Activated CD8-positive, alpha-beta memory T cell treated with anti-CD3 and anti-CD28 coated beads, Interleukin-2, amount 50 U/mL, for 1 hour (primary cell): ENCODE measurements at regions not wholly inside any gene's neighbourhood (a gene's known extent, or its start where the extent isn't known, plus 50 kb on each side); places are given as distances from the start of the nearest gene placed in this dataset.
A peak's percentile ranks its signal among the peaks of the same experiment; 100 is the strongest.

Experiments used
- DNase-seq: peaks from one replicate; pipeline ENCODE4 v3.0.0-alpha.2; 2020; ENCODE audit errors: extremely low read depth

DNA sequence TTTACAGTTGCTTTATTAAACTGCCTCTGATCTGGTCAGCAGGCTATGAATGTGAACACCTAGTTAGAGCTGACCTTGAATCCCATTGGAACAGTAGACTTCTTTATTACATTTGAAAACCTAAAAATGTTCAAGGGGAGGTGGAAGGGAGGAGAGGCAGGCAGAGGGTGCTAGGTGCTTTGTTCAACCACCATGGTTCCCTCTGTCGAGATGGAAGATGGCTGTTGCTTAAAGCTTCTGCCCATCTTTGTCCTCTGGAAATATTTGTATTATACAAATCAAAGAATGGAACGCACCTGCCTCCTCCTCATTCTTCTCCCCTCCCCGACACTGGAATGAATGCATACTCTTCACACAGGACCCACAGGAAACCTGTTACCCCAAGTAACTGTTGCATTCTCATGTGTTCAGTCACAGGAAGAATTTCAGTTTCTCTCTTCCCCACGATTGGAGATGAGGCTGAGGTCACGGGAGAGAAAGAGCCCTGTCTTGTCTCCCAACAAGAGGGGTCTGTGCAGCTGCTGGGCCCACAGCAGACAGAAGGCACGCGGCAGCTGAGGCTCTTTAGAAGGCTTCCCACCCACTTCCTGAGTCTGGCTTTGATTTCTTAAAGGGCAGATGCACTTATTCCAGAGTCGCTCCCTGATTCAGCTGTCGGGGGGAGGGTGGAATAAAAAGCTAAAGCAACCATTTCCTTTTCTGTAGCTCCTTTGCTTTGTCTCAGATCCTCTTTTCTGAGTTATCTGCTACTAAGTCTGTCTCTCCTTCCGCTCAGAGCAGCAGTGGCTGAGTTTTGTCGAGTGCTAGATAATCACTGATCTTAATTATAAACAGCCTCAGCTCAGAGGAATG, 217.9 kb upstream of the BTG1 start:
- DNase-seq = peak; percentile 34

DNA sequence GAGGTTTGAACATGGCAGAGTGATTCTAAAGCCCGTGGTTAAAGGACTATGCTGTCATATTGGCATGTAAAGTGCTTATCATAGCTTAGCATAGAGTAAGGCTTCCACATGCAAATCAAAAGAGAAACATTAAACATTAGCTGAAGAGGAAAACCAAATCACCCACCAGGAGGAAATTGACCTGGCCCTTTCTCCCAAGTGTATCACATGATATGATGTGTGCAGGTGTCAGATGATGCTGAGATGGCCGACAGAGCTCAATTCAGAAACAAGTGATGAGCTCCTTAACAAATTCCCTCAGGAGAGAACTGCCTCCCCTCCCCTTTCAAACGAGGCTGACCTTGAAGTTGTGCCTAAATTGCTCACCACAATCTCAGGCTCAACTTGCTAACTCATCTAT, 217.1 kb upstream of the BTG1 start:
- no peak for DNase-seq

DNA sequence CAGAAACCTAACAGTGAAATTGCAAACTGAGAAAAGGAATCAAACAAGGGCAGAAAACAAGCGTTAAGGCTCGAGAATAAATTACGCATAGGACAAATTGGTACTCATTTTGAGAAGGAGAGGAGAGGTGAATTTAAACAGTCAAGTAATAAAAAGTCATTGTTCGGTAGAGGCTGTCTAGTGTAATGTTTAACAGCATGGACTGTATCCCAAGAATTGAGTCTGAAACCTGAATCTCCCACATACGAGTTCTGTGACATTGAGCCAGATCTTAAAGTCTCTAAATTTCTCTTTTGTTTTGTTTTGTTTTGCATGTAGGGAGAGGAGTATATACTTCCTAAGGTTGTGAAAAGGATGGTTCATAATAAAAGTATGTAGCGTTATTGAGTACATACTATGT, 216.5 kb upstream of the BTG1 start:
- no peak for DNase-seq

DNA sequence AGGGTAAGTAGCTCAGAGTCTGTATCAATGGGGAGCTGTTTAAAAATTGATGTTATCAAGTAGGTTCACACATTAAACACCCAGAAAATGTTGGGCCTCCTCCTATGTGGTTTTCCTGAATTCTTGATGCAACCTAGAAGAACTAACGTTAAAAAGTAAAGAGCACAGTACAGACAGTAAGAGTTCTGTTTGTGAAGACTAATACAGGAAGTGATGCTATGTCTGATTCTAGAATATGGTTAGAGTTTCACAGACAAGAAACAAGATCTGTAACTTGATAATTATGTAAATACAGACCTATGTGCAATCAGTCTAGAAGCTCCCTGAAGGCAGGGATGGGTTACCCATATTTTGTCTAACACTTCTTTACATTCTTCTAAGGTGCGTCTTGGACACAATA, 214.9 kb upstream of the BTG1 start:
- no peak for DNase-seq

DNA sequence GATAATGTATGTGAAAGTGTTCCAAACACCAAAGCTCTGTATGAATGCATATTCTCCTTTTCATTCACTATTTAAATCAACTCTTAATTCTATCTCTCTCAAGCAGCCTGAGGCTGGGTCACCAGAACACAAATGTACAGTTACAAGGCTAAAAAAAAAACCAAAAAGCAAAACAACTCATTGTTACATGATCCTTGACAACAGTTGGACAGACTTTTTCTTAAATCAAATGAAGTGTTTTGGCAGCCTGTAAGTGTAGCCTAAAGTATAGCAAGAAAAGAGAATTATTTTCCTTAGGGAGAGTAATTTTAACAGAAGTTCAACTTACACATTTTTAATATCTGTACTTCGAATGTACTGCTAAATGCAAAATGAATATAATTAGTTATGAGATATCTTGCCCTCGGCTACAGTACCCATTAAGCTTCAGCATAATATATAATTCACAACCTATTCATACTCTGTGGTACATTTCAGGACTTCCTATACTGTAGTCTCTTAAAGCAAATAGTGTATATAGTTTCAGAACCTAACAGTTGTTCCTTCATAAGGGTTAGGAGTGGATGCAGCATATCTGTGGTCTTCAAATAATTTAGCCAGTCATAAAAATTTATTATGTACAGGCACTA, 214.0 kb upstream of the BTG1 start:
- DNase-seq = no peak

DNA sequence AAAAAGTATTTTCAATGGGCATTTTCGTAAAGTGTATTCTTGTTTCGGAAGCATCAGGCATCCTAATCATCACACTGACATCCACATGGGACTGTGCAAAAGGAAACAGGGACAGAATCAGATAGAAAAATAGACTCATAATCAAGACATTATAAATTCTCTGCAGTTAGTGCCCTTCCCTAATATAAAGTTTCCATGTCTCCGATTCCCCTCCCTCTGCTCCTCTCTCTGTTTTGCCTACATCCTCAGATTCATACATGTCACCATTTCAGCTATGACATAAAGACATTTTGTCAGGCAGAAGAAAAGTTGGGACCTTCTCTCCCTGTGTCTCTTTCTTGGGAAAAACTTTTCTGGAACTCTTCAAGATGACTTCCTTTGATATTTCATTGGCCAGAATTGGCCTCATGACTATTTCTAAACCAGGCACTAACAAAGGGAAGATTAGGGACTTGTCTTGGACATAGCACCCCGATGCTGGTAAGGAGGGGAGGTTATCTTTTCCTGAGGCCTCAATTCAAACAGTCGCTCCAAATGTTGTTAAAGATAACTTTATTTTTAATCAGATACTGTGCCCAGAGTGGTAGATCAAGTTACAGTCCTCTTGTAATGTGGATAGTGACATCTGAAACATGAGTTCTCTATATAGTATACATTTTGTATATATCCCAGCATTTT, 212.1 kb upstream of the BTG1 start:
- no peak for DNase-seq

DNA sequence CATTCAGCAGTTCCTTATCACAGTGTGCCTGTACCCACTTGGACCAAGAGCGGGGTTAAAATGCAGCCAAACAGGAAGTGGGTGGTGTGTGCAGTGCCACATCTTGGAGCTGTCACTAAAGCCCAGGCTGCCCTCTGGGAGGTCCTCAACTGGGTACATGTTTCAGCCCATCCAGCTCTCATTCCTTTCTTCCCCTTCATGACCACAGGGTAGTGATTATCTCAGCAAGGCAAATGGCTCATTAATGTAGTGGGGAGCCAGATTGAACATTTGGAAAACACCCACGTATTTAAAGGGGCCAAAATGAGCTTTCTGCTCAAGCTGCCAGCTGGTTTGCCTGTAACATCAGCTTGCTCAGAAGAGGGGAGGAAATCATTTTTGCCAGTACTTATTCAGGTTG, 210.8 kb upstream of the BTG1 start:
- no peak for DNase-seq

DNA sequence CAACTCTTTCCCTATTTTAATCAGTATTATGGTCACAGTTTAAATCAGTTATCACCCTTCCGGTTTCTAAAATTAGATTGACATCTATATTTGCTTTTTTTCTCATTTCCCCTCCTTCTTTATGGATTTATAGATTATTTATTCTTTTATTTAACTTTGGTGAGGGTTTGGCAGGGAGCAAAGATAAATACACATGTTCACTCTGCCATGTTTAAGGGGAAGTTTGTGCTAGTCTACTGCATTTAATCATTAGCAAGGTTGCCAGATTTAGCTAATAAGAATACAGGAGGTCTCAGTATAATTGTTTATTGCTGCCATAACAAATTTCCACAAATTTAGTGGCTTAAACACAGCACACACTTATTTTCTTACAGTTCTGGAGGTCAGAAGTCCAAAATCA, 204.0 kb upstream of the BTG1 start:
- DNase-seq = no peak

DNA sequence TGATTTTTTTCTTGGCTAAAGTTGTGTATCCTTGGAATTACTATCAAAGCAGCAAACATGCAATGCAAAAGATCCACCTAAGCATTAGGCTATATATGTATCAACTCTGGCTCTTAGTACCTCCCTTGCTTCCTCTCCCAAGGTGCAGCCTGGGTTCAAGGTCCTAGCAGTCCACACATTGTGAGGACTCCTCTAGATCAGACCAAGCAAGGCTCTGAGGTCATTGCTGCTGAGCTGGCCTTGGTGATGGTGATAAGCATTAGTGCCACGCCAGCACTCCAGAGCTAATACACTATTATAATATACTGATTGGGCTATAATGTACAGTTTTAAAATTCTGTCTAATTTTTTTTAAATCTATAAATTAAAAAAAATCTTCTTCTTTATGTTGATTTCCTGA, 196.9 kb upstream of the BTG1 start:
- DNase-seq = no peak

DNA sequence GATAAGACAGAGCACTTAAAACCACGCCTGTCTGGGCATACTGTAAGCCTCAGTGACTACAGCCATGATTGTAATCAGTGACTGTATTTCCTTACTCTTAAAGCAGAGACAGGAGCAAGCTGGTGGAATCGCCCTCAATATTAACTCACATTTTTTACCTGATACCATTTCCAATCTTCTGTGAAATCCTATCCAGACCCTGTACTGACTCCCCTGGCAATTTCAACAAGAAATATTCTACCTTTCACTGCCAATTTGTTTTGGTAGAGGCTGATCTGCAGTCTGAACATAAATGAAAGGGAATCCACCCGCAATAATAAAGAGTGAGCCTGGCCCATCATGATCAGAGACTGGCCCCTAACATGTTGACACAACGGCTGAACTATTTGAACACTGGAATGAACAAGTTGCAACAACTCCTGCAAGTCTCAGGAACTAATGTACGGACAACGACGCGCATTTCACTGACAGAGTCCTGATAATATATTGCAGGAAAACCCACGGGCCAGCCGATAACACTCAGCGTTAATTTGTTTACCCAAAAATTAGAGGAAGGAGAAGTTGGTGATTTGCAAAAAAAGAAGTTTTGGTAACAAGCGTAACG, 195.5 kb upstream of the BTG1 start:
- DNase-seq = no peak

DNA sequence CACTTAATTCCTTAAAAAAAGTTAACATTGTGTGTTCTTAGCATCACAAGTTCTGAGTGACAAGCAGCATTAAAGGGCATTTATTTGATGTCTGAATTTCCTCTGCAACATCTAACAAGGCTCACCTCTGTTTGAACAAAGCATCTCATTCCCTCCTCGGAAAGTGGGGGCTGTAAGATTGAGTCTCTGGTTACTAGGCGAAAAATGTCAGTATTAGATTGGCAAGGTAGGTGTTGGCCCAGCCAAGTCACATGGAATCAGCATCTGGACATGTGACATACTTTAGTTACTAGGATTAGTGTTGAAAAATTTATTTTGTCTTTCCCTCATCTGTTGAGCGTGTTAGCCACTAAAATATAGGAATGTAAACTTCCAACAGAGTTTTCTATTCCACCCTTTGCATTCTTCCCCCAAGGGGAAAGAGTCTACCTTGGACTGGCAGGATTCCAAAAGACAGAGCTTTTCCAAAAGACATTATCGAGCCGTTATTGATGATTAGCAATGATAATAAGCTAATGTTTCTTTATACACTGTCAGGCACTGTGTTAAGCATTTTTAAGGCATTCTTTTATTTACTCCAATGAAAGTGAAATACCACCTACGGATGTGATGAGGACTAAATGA, 194.9 kb upstream of the BTG1 start:
- no peak for DNase-seq

DNA sequence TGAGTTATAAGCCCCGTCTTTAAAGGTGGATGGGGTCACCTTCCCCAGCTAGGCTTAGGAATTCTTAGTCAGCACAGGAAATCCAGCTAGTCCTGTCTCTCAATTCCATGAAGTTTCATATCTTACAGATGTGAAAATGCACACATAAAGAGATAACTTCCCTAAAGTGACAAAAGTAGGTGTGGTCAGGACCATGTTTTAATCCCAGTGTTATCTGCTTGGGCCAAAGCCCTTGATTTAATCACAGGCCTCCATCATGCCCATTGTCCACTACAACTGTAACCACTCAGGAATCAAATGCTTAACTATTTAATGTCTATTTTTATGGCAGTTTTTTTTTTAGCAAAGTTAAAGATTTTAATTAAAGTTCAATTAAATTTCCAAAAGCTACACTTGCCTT, 194.4 kb upstream of the BTG1 start:
- DNase-seq = no peak

DNA sequence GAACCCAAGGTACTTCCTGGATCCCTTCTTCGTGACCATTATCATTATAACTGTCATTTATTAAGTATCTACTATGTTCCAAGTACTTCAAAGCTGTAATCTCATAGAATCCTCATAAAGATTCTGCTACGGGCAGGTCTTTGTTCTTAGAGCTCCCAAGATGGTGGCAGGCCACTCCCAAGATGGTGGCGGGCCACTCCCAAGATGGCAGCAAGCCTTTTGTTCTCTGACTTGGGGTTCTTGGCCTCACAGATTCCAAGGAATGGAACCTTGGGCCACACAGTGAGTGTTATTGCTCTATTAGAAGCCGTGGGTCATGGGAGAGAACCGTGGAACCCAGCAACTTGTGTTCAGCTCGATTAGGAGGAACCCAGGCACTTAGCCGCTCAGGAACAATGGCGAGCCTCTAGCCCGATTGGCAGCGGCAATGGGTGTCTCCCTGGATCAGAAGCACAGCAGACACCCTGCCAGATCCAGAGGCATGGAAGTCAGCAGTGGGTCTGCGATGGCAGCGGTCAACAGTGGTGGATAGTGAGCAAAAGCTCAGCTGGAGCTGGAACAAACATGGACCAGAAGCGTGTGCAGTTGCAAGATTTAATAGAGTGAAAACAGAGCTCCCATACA, 193.7 kb upstream of the BTG1 start:
- no peak for DNase-seq

DNA sequence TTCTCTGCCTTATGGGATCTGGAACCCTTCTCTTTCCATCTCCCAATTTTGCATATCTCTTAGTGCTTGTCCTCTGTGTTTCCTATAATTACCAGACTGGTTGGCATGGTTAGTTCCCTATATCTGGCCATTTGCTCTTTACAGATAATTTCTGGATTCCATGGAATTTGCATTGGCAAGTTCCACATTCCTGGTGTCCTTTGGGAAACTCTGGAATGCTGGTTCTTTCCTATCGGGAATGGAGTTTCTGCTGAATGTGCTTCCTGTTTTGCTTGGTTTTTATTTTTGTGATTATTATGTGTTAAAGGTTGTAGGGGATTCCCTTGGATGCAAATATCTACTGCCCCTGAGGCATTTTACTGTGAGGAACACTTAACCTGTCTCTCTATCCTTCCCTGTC, 193.0 kb upstream of the BTG1 start:
- DNase-seq = no peak

DNA sequence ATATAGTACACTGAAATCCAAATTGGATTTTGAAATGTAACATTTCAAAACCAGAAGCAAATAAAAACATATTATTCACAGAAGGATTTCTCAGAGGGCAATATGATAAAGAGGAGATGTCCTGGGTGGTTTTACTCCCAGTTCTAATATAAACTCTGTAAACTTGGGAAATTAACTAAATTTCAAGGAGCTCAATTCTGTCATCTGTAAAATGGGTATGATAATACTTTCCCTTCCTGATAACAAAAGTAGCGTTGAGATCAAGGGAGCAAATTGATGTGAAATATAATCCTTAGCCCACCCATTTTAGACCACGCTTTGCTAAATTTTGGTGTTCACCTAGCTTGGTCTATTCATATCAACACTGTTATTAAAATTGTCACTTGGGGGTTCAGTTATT, 192.5 kb upstream of the BTG1 start:
- no peak for DNase-seq

DNA sequence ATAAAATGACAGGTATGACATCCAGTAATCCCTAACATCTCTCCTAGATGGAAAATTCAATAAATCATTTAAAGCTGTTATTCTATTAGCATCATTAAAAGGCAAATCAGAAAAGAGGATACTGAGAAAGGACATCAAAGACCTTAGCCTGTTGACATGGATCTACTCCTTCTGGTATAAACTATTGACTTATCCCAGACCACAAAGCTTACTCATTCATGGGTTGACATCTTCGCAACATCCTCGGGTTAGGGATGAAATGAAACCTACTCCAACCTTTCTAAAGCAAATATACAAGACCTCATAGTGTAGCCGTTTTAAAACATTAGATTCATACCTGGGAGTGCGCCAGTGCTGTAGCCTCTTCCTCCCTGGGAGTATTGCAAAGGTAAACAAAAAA, 191.5 kb upstream of the BTG1 start:
- no peak for DNase-seq

DNA sequence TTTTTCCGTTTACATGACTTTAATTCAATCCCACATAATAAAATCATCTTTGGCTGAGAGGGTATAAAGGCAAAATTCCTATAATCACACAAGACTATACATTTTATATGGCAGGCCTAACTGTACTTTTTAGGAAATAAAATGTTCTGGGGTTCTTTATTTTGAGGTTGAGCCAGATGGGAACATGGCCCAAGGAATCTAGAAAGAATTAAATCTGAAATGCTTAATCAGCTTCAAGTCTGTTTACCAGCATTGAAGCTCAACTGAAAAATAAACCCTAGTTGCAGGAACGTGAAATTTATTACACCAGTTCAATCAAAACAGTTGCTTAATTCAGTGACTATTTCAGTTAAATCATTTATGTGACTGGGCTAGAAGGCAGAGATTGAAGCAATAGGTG, 191.0 kb upstream of the BTG1 start:
- DNase-seq = no peak

DNA sequence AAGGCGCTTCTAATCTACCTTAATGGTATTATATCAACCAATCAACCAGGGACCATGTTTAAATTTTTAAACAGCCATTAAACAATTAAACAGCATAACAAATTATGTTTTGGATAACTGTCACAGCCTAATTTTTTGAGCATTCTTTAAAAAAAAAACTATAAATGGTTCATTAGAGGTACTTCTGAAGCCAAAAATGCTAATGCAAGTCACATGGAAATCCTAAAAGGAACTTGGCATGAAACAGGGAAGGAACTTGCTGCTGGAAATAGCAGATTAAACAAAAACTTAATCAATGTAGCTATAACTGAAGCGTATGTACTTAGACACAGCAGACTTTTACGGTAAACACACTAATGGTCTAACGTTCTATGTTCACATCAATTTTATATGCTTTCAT, 190.2 kb upstream of the BTG1 start:
- no peak for DNase-seq

DNA sequence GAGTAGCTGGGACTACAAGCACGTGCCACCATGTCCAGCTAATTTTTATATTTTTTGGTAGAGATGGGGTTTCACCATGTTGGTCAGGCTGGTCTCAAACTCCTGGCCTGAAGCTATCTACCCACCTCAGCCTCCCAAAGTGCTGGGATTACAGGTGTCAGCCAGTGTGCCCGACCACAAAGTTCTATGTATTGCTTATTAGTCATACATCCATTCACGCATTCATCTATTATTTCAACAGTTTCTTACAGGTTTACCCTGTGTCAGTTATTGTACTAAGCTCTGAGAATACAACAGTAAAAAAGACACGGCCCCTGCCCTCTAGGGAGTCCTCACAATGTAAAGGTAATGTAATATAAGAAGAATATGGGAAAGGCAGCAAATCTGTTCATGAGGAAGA, 188.9 kb upstream of the BTG1 start:
- no peak for DNase-seq

DNA sequence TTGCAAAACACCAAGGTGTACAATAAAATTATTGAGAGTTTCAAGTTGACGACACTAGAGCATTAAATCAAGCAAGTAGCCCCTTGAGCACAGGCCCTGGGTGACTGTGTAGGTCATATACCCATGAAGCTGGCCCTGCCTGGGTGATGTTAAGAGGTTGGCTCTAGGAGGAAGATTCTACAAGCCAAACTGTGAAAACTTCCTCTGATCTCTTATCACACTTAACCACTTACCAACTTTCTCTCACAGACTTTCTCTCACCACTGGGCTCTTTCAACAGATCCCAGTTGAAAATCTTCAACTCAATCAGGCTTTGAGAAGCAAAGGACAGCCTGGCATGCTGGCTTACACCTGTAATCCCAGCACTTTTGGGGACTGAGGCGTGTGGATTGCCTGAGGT, 186.9 kb upstream of the BTG1 start:
- DNase-seq = no peak

DNA sequence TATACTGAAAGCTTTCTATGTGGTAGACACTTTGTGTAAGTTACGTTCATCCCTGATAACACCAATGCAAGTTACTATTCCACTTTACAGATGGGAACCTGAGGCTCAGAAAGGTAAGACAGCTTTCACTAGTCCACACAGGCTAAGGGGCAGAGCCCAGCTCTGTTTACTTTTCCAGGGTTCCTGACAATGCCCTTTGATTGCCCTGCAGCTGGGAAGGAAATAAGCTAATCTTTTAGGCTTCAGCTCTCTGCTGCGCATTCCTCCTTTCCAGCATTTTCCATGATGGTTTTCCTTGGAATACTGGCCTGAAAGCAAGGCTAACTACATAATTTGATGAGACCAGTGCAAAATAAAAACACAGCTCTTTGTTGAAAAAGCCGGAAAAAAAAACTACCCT, 185.7 kb upstream of the BTG1 start:
- no peak for DNase-seq

DNA sequence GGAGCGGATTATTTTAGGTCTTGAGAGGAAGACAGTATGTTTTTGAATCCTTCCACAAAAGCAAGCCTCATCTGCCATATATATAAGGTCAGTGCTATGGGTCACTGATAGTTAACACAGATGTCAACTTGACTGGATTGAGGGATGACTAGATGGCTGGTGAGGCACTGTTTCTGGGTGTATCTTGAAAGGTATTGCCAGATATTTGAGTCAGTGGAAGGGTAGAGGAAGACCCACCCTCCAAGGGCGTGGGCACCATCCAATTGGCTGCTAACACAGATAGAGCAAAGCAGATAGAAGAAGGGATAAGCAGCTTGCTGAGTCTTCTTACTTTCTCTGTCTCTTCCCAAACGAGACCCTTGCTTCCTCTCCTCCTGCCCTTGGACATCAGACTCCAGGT, 185.0 kb upstream of the BTG1 start:
- DNase-seq = no peak
